Cardiac muscle cell (in vitro differentiated cells and primary cell): ENCODE measurements at regions not wholly inside any gene's neighbourhood (a gene's known extent, or its start where the extent isn't known, plus 50 kb on each side); places are given as distances from the start of the nearest gene placed in this dataset.
A peak's percentile ranks its signal among the peaks of the same experiment; 100 is the strongest.

Experiments
- DNase-seq, 2 donors: peaks; one replicate each; pipeline versions ENCODE4 v3.0.0 to v3.0.0-alpha.2; 2010 to 2017; ENCODE audit warnings: low read depth in 1 of 2, low spot score in 1 of 2
- H3K27ac ChIP-seq: fragments of 200-600 bp; sonication (generic); 2 replicates; pipeline ENCODE4 v1.5.1; 2016
- H3K27me3 ChIP-seq: fragments of 200-600 bp; sonication (generic); 2 replicates; pipeline ENCODE4 v1.6.0; 2016; ENCODE audit warnings: control low read depth
- H3K36me3 ChIP-seq: fragments of 200-600 bp; sonication (generic); 2 replicates; pipeline ENCODE4 v1.5.1; 2016; ENCODE audit warnings: control low read depth
- H3K4me1 ChIP-seq: fragments of 200-600 bp; sonication (generic); 2 replicates; pipeline ENCODE4 v1.8.1; 2017; ENCODE audit warnings: low read depth, mild to moderate bottlenecking, mixed run types
- H3K4me3 ChIP-seq: fragments of 200-600 bp; sonication (generic); 2 replicates; pipeline ENCODE4 v1.5.1; 2016; ENCODE audit warnings: mild to moderate bottlenecking
- H3K9me3 ChIP-seq: fragments of 200-600 bp; sonication (generic); 2 replicates; pipeline ENCODE4 v1.5.1; 2017; ENCODE audit warnings: low read depth, mild to moderate bottlenecking, control low read depth
- CTCF ChIP-seq: IDR thresholded peaks from 2 replicates; pipeline ENCODE4 v1.5.1; 2012; ENCODE audit warnings: low read depth, mild to moderate bottlenecking, low read length

GRCh38 chr20:59520814-59521213 lies 83.5 kb upstream of the PHACTR3 start:
- H3K4me1 ChIP-seq = no peaks in the 10 kb centered on the region
- no peak overlapping the region for H3K4me3 ChIP-seq
- H3K9me3 ChIP-seq = no peaks in the 10 kb centered on the region
- DNase-seq = no peak
- H3K27me3 ChIP-seq = peaks cover 21% of the 10 kb centered on the region
- no peak overlapping the region for H3K27ac ChIP-seq
- H3K36me3 ChIP-seq = no peaks in the 10 kb centered on the region
- TF ChIP-seq CTCF = no peak

- Histone ChIP-seq H3K27ac (no peak overlapping the region), H3K36me3 (no peaks in the 10 kb centered on the region), H3K4me3 (no peak overlapping the region), H3K9me3 (no peaks in the 10 kb centered on the region), H3K4me1 (no peaks in the 10 kb centered on the region), H3K27me3 (peaks cover 32% of the 10 kb centered on the region)
- peak; percentile 97 for TF ChIP-seq CTCF
- DNase-seq = peak; percentile 61 to 86
These were observed 78.7 kb upstream of the PHACTR3 start for GRCh38 chr20:59525500-59526241.

GRCh38 chr20:59526242-59527225 lies 77.8 kb upstream of the PHACTR3 start:
- Histone ChIP-seq H3K9me3 (no peaks in the 10 kb centered on the region), H3K36me3 (no peaks in the 10 kb centered on the region), H3K27me3 (peaks cover 32% of the 10 kb centered on the region), H3K27ac (no peak overlapping the region), H3K4me1 (no peaks in the 10 kb centered on the region), H3K4me3 (no peak overlapping the region)
- TF ChIP-seq CTCF = peak; percentile 40
- peak; percentile 2 to 17 for DNase-seq

GRCh38 chr20:59530782-59531181 lies 73.6 kb upstream of the PHACTR3 start:
- Histone ChIP-seq H3K27me3 (peaks cover 12% of the 10 kb centered on the region), H3K36me3 (no peaks in the 10 kb centered on the region), H3K4me3 (no peak overlapping the region), H3K4me1 (no peaks in the 10 kb centered on the region), H3K27ac (no peak overlapping the region), H3K9me3 (no peaks in the 10 kb centered on the region)
- DNase-seq = no peak
- TF ChIP-seq CTCF = no peak

- Histone ChIP-seq H3K36me3 (no peaks in the 10 kb centered on the region), H3K4me1 (no peaks in the 10 kb centered on the region)
These were observed 66.3 kb upstream of the PHACTR3 start for GRCh38 chr20:59537991-59538390.

More at GRCh38 chr20:59537991-59538390, 66.3 kb upstream of the PHACTR3 start:
- Histone ChIP-seq H3K27me3 (no peaks in the 10 kb centered on the region), H3K9me3 (no peaks in the 10 kb centered on the region), H3K27ac (no peak overlapping the region), H3K4me3 (no peak overlapping the region)
- TF ChIP-seq CTCF = no peak
- no peak for DNase-seq
